GM18517 (cell line): ENCODE measurements at regions not wholly inside any gene's neighbourhood (a gene's known extent, or its start where the extent isn't known, plus 50 kb on each side); places are given as distances from the start of the nearest gene placed in this dataset.
A peak's percentile ranks its signal among the peaks of the same experiment; 100 is the strongest.

Experiments
- ATAC-seq: cut with Tn5 transposase; IDR thresholded peaks from one replicate; pipeline ENCODE4 v1.9.1; 2021; ENCODE audit warnings: mild to moderate bottlenecking, moderate library complexity; ENCODE audit not compliant: unreplicated experiment

DNA sequence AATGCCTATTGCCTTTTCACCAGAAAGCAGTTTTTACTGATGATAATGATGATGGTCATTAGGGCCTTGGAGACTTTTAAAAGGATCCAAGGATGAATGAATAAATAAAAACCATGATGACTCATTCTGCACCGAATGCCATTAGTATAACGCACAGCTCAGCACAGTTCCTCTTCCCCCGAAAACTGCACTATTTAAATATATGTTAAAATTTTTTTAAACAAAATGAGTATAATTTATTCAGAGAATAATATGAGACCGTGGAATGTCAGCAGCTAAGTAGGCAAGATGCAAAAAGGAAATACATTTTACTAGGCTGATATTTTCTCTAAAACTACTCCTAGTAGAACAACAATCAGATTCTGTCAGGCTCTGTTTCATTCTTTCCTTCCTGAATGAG, 83.4 kb upstream of the NANOGP8 start:
- no peak for ATAC-seq

DNA sequence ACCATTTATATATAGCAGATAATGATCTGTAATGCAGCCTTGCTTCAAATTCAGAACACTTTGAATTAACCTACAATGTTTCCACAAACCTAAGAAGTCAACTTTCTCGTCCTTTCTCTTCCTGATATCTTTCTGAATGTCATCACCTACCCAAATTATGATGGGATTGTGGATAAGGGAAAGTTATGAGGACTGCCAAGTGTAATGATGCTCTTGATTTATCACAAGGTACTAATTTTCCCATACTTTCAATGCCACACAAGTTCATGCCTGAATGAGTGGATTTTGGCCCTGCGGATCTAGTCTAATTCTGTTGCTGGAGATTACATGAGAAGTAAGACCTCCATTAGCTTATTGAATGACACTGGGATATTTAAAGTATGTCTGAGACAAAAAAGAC, 82.6 kb upstream of the NANOGP8 start:
- ATAC-seq: no peak

- ATAC-seq: no peak
Observed at GRCh38 chr15:35166730-35167359, 81.8 kb upstream of the NANOGP8 start.

- ATAC-seq: no peak
Observed at GRCh38 chr15:35161694-35162093, 76.6 kb upstream of the NANOGP8 start.

- no peak for ATAC-seq
Observed at GRCh38 chr15:35159170-35159569, 74.1 kb upstream of the NANOGP8 start.

DNA sequence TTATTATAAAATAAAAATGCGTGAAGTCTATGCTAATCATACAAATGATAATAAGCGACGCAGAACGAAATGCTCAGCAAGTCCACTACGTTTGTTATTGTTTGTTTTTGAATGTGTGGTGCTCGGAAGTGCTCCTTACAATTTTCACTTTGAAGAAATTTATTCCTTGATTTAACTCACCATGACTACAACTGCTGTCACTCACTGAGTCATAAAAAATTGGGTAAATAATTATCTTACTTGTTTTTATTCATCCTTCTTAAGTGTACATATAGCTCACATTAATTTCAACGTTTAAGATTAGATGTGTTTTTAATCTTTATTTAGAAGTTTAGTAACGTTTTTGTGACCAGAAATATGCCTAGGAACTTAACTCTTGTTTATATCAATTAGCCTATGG, 66.7 kb upstream of the NANOGP8 start:
- no peak for ATAC-seq

DNA sequence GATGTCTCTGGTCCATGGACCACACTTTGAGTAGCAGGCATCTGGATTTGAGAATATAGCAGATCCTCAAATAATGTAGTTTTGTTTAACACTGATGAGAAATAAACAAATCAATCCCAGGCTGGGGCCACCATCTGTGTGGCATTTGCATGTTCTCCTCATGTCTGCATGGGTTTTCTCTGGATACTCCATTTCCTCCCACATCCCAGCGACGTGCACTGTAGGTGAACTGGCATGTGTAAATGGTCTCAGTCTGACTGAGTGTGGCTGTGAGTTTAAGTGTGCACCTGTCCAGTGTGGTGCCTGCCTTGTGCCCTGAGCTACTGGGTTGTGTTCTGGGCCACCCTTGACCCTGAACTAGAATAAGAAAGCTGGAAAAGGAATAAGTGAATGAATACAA, 66.3 kb upstream of the NANOGP8 start:
- no peak for ATAC-seq

- ATAC-seq: no peak
Observed at GRCh38 chr15:35150361-35150760, 65.3 kb upstream of the NANOGP8 start.

- ATAC-seq: no peak
Observed at GRCh38 chr15:35145336-35145735, 60.2 kb upstream of the NANOGP8 start.

GRCh38 chr15:35142578-35142977, 57.5 kb upstream of the NANOGP8 start:
- ATAC-seq: no peak

DNA sequence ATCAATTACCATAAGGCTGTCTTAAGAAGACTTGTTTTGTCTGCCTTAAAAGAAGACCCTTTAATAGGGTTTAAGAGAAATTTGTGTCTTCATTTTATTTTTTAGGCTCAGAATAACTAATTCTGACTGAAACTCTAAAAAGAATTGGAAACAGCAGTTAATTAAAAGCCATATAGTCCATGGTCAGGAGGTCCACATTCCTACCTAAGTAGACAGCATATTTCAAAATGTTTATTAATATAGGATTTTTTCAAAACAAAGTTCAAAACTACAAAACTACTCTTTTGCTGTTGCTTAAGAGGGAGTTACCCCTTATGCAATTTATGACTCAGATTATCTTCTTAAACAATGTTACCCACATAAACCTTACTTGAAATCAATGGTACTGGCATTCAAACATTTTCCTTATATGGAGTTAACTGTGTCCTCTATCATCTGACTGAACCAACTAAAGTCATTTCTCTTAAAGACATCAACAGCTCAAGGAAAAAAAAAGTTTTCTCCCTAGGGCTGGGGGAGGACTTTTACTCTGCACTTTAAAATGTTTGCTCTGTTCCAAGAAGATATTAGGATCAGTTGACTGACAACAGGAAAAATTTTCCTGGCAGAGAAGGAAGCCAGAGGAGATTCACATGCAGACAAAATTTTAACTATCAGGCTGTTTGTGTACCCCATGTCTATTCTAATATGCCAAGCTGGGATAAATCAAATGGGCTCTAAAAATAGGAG, 56.8 kb upstream of the NANOGP8 start:
- ATAC-seq: no peak

DNA sequence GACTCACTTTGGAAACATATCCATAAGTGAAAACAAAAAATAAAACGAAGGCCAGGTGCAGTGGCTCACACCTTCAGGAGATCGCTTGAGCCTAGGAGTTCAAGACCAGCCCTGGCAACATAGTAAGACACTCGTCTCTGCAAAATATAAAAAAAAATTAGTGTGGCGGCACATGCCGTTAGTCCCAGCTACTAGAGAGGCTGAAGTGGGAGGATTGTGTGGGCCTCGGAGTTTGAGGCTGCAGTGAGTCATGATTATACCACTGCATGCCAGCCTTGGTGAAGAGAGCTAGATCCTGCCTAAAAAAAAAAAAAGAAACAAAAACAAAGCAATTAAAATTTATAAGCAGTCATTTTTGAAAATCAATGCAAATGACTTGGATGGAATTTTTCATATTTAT, 54.7 kb upstream of the NANOGP8 start:
- ATAC-seq: no peak

DNA sequence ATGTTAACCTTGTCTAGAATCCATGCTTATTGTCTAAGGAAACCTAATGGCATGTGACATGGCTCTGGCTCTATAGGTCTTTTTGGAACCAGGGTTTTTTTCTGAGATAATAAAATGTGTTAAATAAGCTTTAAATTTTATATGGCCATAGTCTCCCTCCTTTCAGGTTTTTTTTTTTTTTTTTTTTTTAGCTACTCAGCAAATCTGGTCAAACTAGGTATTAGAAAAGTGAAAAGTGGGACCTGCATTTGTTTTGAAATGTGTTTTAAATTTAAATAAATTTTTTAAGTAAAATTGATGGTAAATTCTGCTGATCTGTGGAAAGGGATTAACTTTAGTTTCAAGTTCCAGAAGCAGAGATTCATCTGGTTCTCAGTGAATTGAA, 52.1 kb upstream of the NANOGP8 start:
- no peak for ATAC-seq

DNA sequence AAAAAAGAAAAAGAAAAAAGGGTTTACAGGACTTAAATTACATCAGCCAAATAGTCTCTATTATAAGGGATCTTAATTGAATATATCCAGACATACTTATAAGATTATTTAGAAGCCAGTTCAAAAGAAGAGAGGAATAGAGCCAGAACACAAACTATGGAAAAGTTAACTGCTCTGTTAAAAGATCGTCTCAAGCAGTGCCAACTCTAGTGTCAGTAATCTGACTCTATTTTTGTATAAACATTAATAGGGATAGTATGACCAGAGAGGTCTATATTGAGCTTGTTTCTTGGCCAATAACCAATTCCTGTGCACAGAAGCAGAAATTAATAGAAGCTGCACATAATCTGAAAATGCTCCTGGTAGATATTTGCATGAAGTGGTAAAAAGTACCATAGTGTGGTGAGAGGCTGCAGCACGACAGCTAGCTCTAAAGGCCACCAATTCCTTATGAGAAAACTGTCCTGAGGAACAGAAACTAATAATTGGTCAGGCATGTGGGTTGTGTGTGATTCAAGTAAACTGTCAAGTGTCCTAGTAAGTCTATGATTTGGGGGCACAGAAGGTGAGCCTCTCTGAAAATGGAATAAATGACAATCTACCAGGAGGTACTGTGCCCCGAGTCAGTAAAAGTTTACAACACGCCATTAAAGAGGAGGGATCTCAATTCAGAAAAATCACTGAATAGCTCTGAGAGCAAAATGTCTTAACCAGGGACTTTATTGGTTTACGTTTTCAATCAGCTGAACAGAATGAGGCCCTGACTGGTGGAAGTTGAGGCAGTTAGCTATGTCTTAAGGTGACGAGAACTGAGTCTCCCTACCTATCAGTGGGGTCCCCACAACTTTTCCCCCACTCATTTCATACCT, 51.5 kb upstream of the NANOGP8 start:
- peak; percentile 99 for ATAC-seq
